SK-N-SH (cell line): ENCODE measurements at regions not wholly inside any gene's neighbourhood (a gene's known extent, or its start where the extent isn't known, plus 50 kb on each side); places are given as distances from the start of the nearest gene placed in this dataset.

Source experiments
- CTCF ChIP-seq: fragments of 200-600 bp; sonication (generic); IDR thresholded peaks from 2 replicates; pipeline ENCODE4 v1.6.1; 2017; ENCODE audit warnings: antibody characterized with exemption, mild to moderate bottlenecking, moderate library complexity
- MAX ChIP-seq: IDR thresholded peaks from 2 replicates; pipeline ENCODE4 v1.4.0; 2012; ENCODE audit warnings: low read depth
- MXI1 ChIP-seq: IDR thresholded peaks from 2 replicates; pipeline ENCODE4 v1.6.1; 2012; ENCODE audit warnings: mild to moderate bottlenecking, low read depth, low read length, improper control_type of control experiment
- NFIC ChIP-seq: IDR thresholded peaks from 2 replicates; pipeline ENCODE4 v1.4.0; 2012; ENCODE audit warnings: borderline replicate concordance
- PBX3 ChIP-seq: IDR thresholded peaks from 2 replicates; pipeline ENCODE4; 2012
- POLR2AphosphoS5 ChIP-seq: IDR thresholded peaks from 2 replicates; pipeline ENCODE4 v1.6.1; 2012; ENCODE audit warnings: low read depth, low read length
- REST ChIP-seq: IDR thresholded peaks from 2 replicates; pipeline ENCODE4 v1.6.1; 2012; ENCODE audit warnings: mild to moderate bottlenecking, low read depth, low read length, moderate library complexity
- RXRA ChIP-seq: IDR thresholded peaks from 2 replicates; pipeline ENCODE4 v1.4.0; 2012; ENCODE audit warnings: low read depth, mild to moderate bottlenecking, borderline replicate concordance
- SMC3 ChIP-seq: IDR thresholded peaks from 2 replicates; pipeline ENCODE4 v1.6.1; 2012; ENCODE audit warnings: low read depth, low read length, improper control_type of control experiment
- TCF12 ChIP-seq: IDR thresholded peaks from 2 replicates; pipeline ENCODE4 v1.4.0; 2012
- TEAD4 ChIP-seq: IDR thresholded peaks from 2 replicates; pipeline ENCODE4 v1.4.0; 2012; ENCODE audit warnings: mild to moderate bottlenecking, borderline replicate concordance; ENCODE audit not compliant: insufficient read depth
- YY1 ChIP-seq: IDR thresholded peaks from 2 replicates; pipeline ENCODE4 v1.4.0; 2012; ENCODE audit warnings: low read depth, mild to moderate bottlenecking
- ZBTB33 ChIP-seq: IDR thresholded peaks from 2 replicates; pipeline ENCODE4 v1.4.0; 2012; ENCODE audit warnings: low read depth, borderline replicate concordance

- no peak for TF ChIP-seq CTCF
- TF ChIP-seq SMC3 = no peak
- no peak for TF ChIP-seq NFIC
- TF ChIP-seq POLR2AphosphoS5 = no peak
- no peak for TF ChIP-seq ZBTB33
- TF ChIP-seq YY1 = no peak
- no peak for TF ChIP-seq TCF12
- TF ChIP-seq MAX = no peak
- no peak for TF ChIP-seq RXRA
- TF ChIP-seq TEAD4 = no peak
- TF ChIP-seq MXI1 = no peak
- no peak for TF ChIP-seq REST
- TF ChIP-seq PBX3 = no peak
These were observed 189.3 kb upstream of the C16orf82 start for GRCh38 chr16:26877421-26877820.
